ENCODE measurements at regions not wholly inside any gene's neighbourhood (a gene's known extent, or its start where the extent isn't known, plus 50 kb on each side); places are given as distances from the start of the nearest gene placed in this dataset.

DNA sequence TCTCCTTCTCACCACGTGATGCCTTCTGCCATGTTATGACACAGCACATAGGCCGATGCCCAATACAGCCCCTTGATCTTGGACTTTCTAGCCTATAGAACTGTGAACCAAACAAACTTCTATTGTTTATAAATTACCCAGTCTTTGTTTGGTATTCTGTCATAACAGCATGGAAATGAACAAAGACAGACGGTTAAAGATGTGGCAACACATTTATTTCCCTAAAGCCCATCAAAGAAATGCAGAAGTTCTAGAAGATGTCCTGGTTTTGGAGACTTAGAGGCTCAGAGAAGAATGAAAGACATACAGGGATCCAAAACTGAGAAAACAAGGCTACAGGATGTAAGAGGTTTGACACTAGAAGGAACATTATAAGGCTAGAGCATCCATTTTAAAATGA lies 600.8 kb upstream of the DAB2 start:
- no peak overlapping the region for H3K27ac ChIP-seq
- no peaks in the 10 kb centered on the region for H3K36me3 ChIP-seq
- no peaks in the 10 kb centered on the region for H3K4me1 ChIP-seq
- H3K27me3 ChIP-seq = no peaks in the 10 kb centered on the region
- DNase-seq (ENCODE audit: low spot score) = no peak
- TF ChIP-seq, protein P1, sequence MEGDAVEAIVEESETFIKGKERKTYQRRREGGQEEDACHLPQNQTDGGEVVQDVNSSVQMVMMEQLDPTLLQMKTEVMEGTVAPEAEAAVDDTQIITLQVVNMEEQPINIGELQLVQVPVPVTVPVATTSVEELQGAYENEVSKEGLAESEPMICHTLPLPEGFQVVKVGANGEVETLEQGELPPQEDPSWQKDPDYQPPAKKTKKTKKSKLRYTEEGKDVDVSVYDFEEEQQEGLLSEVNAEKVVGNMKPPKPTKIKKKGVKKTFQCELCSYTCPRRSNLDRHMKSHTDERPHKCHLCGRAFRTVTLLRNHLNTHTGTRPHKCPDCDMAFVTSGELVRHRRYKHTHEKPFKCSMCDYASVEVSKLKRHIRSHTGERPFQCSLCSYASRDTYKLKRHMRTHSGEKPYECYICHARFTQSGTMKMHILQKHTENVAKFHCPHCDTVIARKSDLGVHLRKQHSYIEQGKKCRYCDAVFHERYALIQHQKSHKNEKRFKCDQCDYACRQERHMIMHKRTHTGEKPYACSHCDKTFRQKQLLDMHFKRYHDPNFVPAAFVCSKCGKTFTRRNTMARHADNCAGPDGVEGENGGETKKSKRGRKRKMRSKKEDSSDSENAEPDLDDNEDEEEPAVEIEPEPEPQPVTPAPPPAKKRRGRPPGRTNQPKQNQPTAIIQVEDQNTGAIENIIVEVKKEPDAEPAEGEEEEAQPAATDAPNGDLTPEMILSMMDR (IDR thresholded peaks at IDR 0.05) = no peak
- H3K4me3 ChIP-seq = no peak overlapping the region
- H3K9me3 ChIP-seq = peaks cover 0 to 3% of the 10 kb centered on the region in 2 donors

DNA sequence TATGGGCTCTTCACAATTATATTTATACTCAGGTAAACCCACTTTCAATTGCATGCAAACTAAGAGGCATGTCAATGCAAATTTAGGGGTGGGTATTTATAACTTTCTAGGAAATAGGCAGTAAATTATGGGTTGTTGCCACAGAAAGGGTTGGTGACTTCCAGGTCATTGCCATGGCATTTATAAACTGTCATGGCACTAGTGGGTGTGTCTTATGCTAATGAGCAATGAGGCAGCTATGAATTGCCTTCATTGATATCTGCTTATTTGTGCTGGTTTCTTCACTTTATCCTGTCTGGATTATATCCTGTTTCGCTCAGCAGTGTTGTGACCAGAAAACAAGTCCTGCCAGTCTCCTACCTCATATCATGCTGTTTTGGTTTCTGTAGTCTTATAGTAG lies 597.3 kb upstream of the DAB2 start:
- TF ChIP-seq, protein P1 (IDR thresholded peaks at IDR 0.05) = no peak
- Histone ChIP-seq H3K36me3 (no peaks in the 10 kb centered on the region), H3K4me1 (no peaks in the 10 kb centered on the region), H3K4me3 (no peak overlapping the region), H3K9me3 (peaks cover 0 to 6% of the 10 kb centered on the region in 2 donors), H3K27me3 (no peaks in the 10 kb centered on the region), H3K27ac (no peak overlapping the region)
- no peak for DNase-seq (ENCODE audit: low spot score)

DNA sequence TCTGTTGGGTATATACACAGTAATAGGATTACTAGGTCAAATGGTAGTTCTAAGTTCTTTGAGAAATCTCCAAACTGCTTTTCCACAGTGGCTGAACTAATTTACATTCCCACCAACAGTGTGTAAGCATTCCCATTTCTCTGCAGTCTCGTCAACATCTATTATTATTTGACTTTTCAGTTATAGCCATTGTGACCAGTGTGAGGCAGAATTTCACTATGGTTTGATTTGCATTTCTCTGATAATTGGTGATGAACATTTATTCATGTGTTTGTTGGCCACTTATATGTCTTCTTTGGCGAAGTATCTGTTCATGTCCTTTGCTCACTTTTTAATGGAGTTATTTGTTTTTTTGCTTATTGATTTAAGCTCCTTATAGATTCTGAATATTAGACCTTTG lies 596.2 kb upstream of the DAB2 start:
- DNase-seq (ENCODE audit: low spot score) = no peak
- H3K36me3 ChIP-seq = no peaks in the 10 kb centered on the region
- no peak overlapping the region for H3K27ac ChIP-seq
- H3K4me1 ChIP-seq = no peaks in the 10 kb centered on the region
- TF ChIP-seq, protein P1 (IDR thresholded peaks at IDR 0.05) = no peak
- no peaks in the 10 kb centered on the region for H3K27me3 ChIP-seq
- peaks cover 0 to 6% of the 10 kb centered on the region in 2 donors for H3K9me3 ChIP-seq
- H3K4me3 ChIP-seq = no peak overlapping the region

DNA sequence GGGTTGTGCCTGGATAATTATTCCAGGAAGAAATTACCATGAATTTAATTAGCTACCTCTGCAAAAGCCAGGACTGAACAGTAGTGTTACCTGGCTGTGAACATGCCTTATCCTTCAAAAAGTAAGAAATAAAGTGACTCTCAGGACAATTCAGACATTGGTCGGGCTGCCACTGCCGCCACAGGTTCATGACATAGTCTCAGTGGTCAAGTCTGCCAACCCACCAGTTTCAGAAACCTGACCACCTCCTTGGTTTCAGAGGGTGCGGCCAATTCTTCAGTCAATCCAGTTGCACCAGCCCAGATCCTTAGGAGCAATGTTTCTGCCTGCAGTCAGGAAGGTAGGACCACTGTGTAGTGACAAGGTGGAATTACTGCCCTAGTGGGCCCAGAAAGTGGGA lies 593.1 kb upstream of the DAB2 start:
- Histone ChIP-seq H3K4me3 (no peak overlapping the region), H3K4me1 (no peaks in the 10 kb centered on the region), H3K27me3 (no peaks in the 10 kb centered on the region), H3K36me3 (no peaks in the 10 kb centered on the region), H3K27ac (no peak overlapping the region), H3K9me3 (peaks cover 0 to 6% of the 10 kb centered on the region in 2 donors)
- DNase-seq (ENCODE audit: low spot score) = no peak
- TF ChIP-seq, protein P1 (IDR thresholded peaks at IDR 0.05) = no peak

DNA sequence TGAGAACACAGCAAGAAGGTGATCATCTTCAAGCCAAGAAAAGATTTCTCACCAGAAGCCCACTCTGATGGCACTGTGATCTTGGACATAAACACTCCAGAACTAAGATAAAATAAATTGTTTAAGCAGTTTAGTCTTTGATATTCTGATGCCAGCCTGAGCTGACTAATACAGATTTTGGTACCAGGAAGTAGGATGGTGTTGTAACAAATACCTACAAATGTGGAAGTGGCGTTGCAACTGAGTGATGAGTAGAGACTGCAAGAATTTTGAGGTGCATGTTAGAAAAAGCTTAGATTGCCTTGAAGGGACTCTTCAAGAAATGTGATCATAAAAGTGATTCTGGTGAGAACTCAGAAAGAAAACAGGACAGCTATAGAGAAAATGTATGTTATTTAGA lies 592.4 kb upstream of the DAB2 start:
- no peak overlapping the region for H3K4me3 ChIP-seq
- no peak for DNase-seq (ENCODE audit: low spot score)
- peaks cover 0 to 6% of the 10 kb centered on the region in 2 donors for H3K9me3 ChIP-seq
- H3K4me1 ChIP-seq = no peaks in the 10 kb centered on the region
- H3K27ac ChIP-seq = no peak overlapping the region
- H3K27me3 ChIP-seq = no peaks in the 10 kb centered on the region
- TF ChIP-seq, protein P1 (IDR thresholded peaks at IDR 0.05) = no peak
- no peaks in the 10 kb centered on the region for H3K36me3 ChIP-seq

DNA sequence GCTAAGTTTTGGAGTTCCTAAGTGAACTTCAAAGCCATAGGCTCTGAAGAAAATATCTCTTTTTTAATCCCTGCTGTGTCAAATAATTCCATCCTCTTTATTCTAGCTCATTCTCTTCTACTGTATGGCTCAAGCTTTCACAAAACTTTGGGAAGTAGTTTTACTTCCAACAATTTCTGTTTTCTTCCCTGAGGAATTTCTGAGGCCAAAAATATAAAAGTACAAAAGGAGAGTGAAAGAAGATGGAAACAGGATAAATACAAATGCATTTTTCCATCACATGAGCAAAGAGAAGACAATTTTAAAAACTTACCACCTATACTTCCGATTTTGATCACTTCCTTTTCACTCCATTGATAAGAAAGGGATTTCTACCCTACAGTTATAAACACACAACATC lies 585.7 kb upstream of the DAB2 start:
- no peak overlapping the region for H3K4me3 ChIP-seq
- peaks cover 0 to 13% of the 10 kb centered on the region in 2 donors for H3K9me3 ChIP-seq
- TF ChIP-seq, protein P1 (IDR thresholded peaks at IDR 0.05) = no peak
- no peak for DNase-seq (ENCODE audit: low spot score)
- H3K27ac ChIP-seq = no peak overlapping the region
- H3K27me3 ChIP-seq = no peaks in the 10 kb centered on the region
- no peaks in the 10 kb centered on the region for H3K36me3 ChIP-seq
- no peaks in the 10 kb centered on the region for H3K4me1 ChIP-seq

Measured in right atrium auricular region (tissue), 2 donors.